ENCODE measurements at regions not wholly inside any gene's neighbourhood (a gene's known extent, or its start where the extent isn't known, plus 50 kb on each side); places are given as distances from the start of the nearest gene placed in this dataset.

DNA sequence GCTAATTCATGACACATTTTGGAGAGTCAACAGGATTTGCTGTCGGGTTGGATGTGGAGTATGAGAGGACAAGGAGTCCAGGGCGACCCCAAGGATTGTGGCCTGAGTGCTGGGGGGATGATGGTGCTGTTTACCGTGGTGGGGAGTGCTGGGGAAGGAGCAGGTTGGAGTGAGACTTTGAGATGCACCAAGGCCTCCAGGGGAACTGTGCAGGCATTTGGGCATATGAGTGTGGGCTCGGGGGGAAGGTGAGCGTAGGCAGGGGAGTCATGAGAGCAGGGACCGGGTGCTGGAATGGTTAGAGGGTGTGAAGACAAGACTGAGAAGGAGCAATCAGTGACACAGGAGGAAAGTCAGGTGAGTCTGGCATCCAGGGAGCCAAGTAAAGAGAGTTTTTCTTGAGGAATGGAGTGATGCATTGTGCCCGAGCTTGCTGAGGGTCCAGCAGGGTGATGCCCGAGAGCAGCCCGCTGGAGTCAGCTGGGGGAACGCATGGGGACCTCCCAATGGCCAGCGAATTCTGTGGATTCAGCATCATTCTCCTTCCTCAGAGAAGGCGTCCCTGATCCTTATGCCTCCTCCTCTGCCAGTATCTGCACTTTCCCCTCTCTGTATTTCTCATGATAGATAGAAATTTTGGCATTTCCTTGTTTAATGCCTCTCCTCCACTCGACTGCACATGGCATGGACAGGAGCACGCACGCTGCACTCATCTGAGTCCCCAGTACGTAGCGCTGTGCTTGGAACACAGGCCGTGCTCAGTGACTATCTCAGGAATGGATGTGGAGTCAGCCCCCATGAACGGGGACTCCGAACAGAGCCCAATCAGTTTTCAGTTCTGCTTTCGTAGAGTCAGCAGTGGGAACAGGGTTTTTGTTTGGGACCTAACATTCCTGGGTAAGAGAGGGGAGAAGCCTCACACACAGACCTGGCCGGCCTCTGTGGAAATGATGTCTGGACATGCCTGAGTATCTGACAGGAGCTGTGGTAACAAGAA is 52.1 kb upstream of the ETV3 start:
- no peak for TF ChIP-seq POLR2A (IDR thresholded peaks at IDR 0.05; ENCODE audit: low read depth, low read length)
- no peak for TF ChIP-seq POLR2AphosphoS5 (IDR thresholded peaks at IDR 0.05; ENCODE audit: low read depth, low read length)

All from GM12892 (cell line).